GM12873 (cell line): ENCODE measurements at regions not wholly inside any gene's neighbourhood (a gene's known extent, or its start where the extent isn't known, plus 50 kb on each side); places are given as distances from the start of the nearest gene placed in this dataset.

Source experiments
- CTCF ChIP-seq: IDR thresholded peaks from 2 replicates; pipeline ENCODE4 v1.5.1; 2012; ENCODE audit warnings: low read depth, mild to moderate bottlenecking, moderate library complexity, low read length, control low read depth; ENCODE audit not compliant: insufficient read depth; ENCODE audit errors: missing control alignments

GRCh38 chr16:51394421-51394820 lies 243.4 kb upstream of the SALL1 start:
- TF ChIP-seq CTCF: no peak

GRCh38 chr16:51393381-51394005 lies 242.4 kb upstream of the SALL1 start:
- TF ChIP-seq CTCF: no peak

GRCh38 chr16:51392521-51393187 lies 241.6 kb upstream of the SALL1 start:
- TF ChIP-seq CTCF: no peak

GRCh38 chr16:51391798-51392511 lies 240.9 kb upstream of the SALL1 start:
- no peak for TF ChIP-seq CTCF

- TF ChIP-seq CTCF: no peak
Measured at GRCh38 chr16:51390877-51391276, 239.8 kb upstream of the SALL1 start.

- no peak for TF ChIP-seq CTCF
Measured at GRCh38 chr16:51389881-51390280, 238.8 kb upstream of the SALL1 start.

- TF ChIP-seq CTCF: no peak
Measured at GRCh38 chr16:51388516-51388951, 237.5 kb upstream of the SALL1 start.
